ENCODE measurements at regions not wholly inside any gene's neighbourhood (a gene's known extent, or its start where the extent isn't known, plus 50 kb on each side); places are given as distances from the start of the nearest gene placed in this dataset.

- H3K4me1 ChIP-seq, result no peaks in the 10 kb centered on the region
- 74 to 94% (median 83%) methylated on average over 1 of the region's 1 CpG for WGBS, 5 donors
- intact Hi-C loops (cut with DNase I; ENCODE audit: low total_unique reads), result no loop called here
Measured at GRCh38 chr7:52648872-52649271, 386.6 kb upstream of the POM121L12 start.

GRCh38 chr7:52647046-52647445 is 388.4 kb upstream of the POM121L12 start:
- 0 to 52% (median 28%) methylated on average over 1 of the region's 1 CpG for WGBS, 5 donors
- no peak for TF ChIP-seq POLR2A (IDR thresholded peaks at IDR 0.05)
- no peak for TF ChIP-seq EP300 (IDR thresholded peaks at IDR 0.05)
- no peak for TF ChIP-seq CTCF (IDR thresholded peaks at IDR 0.05)
- TF ChIP-seq POLR2AphosphoS5 (IDR thresholded peaks at IDR 0.05), result no peak
- no peaks in the 10 kb centered on the region for H3K27me3 ChIP-seq
- H3K4me3 ChIP-seq, result no peak overlapping the region
- no peaks in the 10 kb centered on the region for H3K36me3 ChIP-seq
- no peak overlapping the region for H3K27ac ChIP-seq
- no peak for DNase-seq
- no peaks in the 10 kb centered on the region for H3K4me1 ChIP-seq
- peaks cover 0 to 7% (median 0%) of the 10 kb centered on the region in 4 donors for H3K9me3 ChIP-seq
- intact Hi-C loops (cut with DNase I; ENCODE audit: low total_unique reads), result no loop called here

More at GRCh38 chr7:52648872-52649271, 386.6 kb upstream of the POM121L12 start:
- TF ChIP-seq CTCF (IDR thresholded peaks at IDR 0.05), result no peak
- no peak for TF ChIP-seq POLR2A (IDR thresholded peaks at IDR 0.05)
- no peak for TF ChIP-seq POLR2AphosphoS5 (IDR thresholded peaks at IDR 0.05)
- no peak for TF ChIP-seq EP300 (IDR thresholded peaks at IDR 0.05)
- H3K4me3 ChIP-seq, result no peak overlapping the region
- no peaks in the 10 kb centered on the region for H3K36me3 ChIP-seq
- peaks cover 0 to 7% (median 0%) of the 10 kb centered on the region in 4 donors for H3K9me3 ChIP-seq
- H3K27ac ChIP-seq, result no peak overlapping the region
- no peak for DNase-seq
- no peaks in the 10 kb centered on the region for H3K27me3 ChIP-seq

GRCh38 chr7:52639981-52640380 is 395.5 kb upstream of the POM121L12 start:
- no peaks in the 10 kb centered on the region for H3K9me3 ChIP-seq
- H3K27ac ChIP-seq, result no peak overlapping the region
- WGBS, 5 donors, result 57 to 72% (median 70%) methylated on average over 4 of the region's 4 CpGs
- no peak for DNase-seq
- H3K27me3 ChIP-seq, result no peaks in the 10 kb centered on the region
- H3K4me3 ChIP-seq, result no peak overlapping the region
- H3K4me1 ChIP-seq, result no peaks in the 10 kb centered on the region
- TF ChIP-seq EP300 (IDR thresholded peaks at IDR 0.05), result no peak
- TF ChIP-seq POLR2A (IDR thresholded peaks at IDR 0.05), result no peak
- no peak for TF ChIP-seq CTCF (IDR thresholded peaks at IDR 0.05)
- no peak for TF ChIP-seq POLR2AphosphoS5 (IDR thresholded peaks at IDR 0.05)
- intact Hi-C loops (cut with DNase I; ENCODE audit: low total_unique reads), result no loop called here
- H3K36me3 ChIP-seq, result no peaks in the 10 kb centered on the region

GRCh38 chr7:52639126-52639525 is 396.3 kb upstream of the POM121L12 start:
- no peak for TF ChIP-seq POLR2A (IDR thresholded peaks at IDR 0.05)
- no peak for TF ChIP-seq EP300 (IDR thresholded peaks at IDR 0.05)
- TF ChIP-seq CTCF (IDR thresholded peaks at IDR 0.05), result no peak
- TF ChIP-seq POLR2AphosphoS5 (IDR thresholded peaks at IDR 0.05), result no peak
- H3K27ac ChIP-seq, result no peak overlapping the region
- no peaks in the 10 kb centered on the region for H3K27me3 ChIP-seq
- no peak overlapping the region for H3K4me3 ChIP-seq
- no peaks in the 10 kb centered on the region for H3K4me1 ChIP-seq
- no peak for DNase-seq
- H3K9me3 ChIP-seq, result no peaks in the 10 kb centered on the region
- no peaks in the 10 kb centered on the region for H3K36me3 ChIP-seq
- intact Hi-C loops (cut with DNase I; ENCODE audit: low total_unique reads), result no loop called here
